ENCODE measurements at regions not wholly inside any gene's neighbourhood (a gene's known extent, or its start where the extent isn't known, plus 50 kb on each side); places are given as distances from the start of the nearest gene placed in this dataset.

DNA sequence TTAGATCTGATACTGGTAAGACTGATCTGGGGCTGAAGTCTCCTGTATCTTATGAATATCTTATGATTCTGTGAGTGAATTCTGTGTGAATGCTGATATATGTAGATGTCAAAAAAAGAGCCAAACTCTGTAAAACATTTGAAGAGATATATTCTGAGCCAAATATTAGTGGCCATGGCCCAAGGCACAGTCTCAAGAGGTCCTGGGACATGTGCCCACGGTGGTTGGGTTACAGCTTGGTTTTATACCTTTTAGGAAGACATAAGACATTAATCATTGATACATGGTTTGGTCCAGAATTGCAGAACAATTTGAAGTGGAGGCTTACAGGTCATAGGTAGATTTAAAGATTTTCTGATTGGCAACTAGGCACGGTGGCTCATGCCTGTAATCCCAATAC is 118.3 kb downstream of the KCNK1 start:
- TF ChIP-seq, protein P1, sequence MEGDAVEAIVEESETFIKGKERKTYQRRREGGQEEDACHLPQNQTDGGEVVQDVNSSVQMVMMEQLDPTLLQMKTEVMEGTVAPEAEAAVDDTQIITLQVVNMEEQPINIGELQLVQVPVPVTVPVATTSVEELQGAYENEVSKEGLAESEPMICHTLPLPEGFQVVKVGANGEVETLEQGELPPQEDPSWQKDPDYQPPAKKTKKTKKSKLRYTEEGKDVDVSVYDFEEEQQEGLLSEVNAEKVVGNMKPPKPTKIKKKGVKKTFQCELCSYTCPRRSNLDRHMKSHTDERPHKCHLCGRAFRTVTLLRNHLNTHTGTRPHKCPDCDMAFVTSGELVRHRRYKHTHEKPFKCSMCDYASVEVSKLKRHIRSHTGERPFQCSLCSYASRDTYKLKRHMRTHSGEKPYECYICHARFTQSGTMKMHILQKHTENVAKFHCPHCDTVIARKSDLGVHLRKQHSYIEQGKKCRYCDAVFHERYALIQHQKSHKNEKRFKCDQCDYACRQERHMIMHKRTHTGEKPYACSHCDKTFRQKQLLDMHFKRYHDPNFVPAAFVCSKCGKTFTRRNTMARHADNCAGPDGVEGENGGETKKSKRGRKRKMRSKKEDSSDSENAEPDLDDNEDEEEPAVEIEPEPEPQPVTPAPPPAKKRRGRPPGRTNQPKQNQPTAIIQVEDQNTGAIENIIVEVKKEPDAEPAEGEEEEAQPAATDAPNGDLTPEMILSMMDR (IDR thresholded peaks at IDR 0.05): no peak
- no peak for TF ChIP-seq ZFX (IDR thresholded peaks at IDR 0.05; ENCODE audit: borderline replicate concordance)
- H3K27ac ChIP-seq: no peak overlapping the region

DNA sequence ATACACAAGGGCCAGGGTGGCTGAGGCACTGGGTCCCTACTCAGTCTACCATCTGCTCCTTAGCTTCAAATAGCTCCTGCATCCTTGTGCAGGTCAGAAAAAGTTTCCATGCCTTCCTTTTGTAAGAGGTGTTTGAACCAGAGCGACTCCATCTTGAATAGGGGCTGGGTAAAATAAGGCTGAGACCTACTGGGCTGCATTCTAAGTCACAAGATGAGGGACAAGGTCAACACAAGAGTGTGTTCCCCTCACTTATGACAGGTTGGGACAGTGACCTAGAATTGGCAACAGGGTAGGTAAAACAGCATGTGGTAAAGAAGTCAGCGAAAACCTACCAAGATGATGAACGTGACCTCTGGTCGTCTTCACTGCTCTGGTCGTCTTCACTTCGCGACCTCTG is 120.5 kb downstream of the KCNK1 start:
- H3K27ac ChIP-seq: no peak overlapping the region
- no peak for TF ChIP-seq ZFX (IDR thresholded peaks at IDR 0.05; ENCODE audit: borderline replicate concordance)
- TF ChIP-seq, protein P1 (IDR thresholded peaks at IDR 0.05): no peak

DNA sequence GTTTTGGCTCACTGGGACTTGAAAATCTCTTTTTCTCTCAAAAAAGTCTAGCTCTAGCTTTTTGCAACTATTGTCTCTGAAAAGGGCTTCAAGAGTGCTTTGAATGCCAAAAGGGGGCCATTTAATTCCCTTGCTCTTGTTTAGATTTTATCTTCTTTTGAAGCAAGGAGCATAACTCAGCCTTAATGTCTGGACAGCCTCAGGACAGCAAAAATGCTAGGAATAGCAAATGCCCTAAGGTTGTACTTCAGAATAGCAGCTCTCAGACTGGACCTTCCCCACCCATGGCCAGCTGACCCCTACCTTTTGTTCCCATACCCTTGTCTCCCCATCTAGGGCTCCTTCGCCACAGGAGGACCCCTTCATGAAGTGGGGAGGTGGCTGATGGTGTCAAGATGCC is 121.4 kb downstream of the KCNK1 start:
- no peak for TF ChIP-seq ZFX (IDR thresholded peaks at IDR 0.05; ENCODE audit: borderline replicate concordance)
- H3K27ac ChIP-seq: no peak overlapping the region

DNA sequence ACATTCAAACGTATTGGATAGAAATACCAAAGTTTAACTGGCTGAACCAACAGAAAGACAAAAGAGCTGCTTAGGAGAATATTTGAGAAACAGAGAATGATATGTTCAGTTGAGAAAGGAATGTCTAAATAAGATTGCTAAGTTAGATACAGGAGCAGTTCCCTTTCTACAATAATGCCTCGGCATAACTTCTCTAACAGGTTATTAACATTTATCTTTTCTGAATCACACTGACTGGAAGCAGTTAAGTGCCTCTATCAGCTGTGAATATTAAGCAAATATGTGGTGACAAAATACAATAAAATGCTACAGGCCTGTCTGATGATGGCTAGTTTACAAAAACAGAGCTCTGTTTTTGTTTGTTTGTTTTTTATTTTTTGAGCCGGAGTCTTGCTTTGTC is 121.9 kb downstream of the KCNK1 start:
- H3K27ac ChIP-seq: no peak overlapping the region
- TF ChIP-seq, protein P1 (IDR thresholded peaks at IDR 0.05): no peak
- no peak for TF ChIP-seq ZFX (IDR thresholded peaks at IDR 0.05; ENCODE audit: borderline replicate concordance)

DNA sequence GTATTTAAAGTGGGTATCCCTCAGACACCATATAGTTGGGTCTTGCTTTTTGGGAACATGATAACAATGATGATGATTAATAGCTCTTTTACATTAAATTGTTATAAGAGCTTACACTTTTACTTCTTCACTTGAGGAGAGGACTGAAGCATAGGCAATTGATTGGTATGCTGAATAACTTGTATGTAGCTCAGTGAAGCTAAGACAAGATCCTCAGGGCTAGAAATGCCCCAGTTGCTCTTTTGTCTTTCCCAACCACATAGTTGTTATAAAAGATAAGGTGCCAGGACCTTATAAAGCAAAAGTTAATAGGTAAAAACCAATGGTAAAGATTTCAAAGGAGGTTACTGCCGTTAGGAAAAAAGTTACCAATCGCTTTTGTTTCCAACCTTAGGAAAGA is 123.4 kb downstream of the KCNK1 start:
- no peak for TF ChIP-seq ZFX (IDR thresholded peaks at IDR 0.05; ENCODE audit: borderline replicate concordance)
- TF ChIP-seq, protein P1 (IDR thresholded peaks at IDR 0.05): no peak
- no peak overlapping the region for H3K27ac ChIP-seq

DNA sequence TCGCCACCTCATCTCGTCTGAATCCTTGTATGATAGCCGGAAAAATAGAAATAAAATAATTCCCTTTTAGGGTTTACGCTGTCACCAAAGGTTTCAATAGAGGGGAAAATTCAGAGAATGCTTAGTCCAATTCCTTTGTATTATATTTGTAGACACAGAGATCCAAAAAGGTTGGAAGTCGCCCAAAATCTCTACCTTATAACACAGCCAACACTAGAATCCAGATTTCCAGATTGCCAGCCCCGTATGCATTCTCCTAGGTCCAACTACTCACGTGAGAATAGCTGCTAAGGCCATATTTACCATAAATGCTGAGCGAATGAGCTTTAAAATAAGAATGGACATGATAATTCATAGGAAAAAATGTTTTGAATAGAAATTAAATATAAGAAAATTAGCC is 124.5 kb downstream of the KCNK1 start:
- H3K27ac ChIP-seq: no peak overlapping the region
- TF ChIP-seq, protein P1 (IDR thresholded peaks at IDR 0.05): no peak
- no peak for TF ChIP-seq ZFX (IDR thresholded peaks at IDR 0.05; ENCODE audit: borderline replicate concordance)

DNA sequence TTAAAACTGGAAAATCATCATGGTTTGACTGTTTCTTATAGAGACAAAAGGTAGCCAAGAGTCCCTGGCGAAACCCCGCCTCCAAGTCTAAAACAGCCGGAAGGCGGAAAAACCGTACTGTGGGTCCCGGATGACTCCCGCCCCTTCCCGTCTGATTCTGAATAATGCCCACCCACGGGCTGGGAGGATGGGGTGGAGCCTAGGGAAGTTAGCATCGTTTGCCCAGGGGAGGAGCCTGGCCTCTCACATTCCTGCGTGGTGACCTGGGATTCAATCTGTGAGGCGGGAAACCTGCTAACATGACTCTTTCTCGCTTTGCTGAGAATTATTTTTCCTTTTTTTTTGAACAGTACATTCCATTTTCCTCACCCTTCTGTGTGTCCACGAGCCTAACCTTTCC is 124.9 kb downstream of the KCNK1 start:
- TF ChIP-seq, protein P1 (IDR thresholded peaks at IDR 0.05): no peak
- TF ChIP-seq ZFX (IDR thresholded peaks at IDR 0.05; ENCODE audit: borderline replicate concordance): no peak
- no peak overlapping the region for H3K27ac ChIP-seq

DNA sequence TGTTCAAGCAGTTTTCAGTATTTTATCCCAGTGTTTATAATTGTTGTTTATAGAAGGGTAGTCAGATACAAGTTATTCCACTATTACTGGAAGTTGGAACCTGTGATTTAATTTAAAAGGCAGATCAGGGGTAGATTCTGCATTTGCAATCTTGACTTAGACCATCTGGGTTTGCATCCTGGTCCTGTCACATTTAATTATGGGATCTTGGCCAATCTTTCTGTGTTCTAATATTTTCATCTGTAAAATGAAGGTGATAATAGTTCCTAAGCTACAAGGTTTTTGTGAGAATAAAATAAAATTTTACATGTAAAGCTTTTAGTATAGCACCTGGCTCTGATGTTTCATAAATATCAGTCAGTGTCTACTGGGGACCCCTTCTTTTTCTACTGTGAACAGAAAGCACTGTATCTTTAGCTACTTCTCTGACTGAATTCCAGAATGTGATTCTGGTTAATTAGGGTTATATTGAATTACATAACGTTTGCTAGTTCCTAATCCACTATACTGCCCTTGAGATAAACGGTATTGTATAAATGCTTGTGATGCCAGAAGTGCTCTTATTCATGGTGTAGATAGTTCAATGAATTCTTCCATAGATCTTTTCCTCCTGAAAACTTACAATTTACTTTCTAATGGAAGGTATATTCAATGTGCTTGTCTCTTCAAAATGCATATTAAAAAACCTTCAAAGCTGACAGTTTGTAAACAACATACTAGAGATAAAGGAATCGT is 131.0 kb downstream of the KCNK1 start:
- no peak for TF ChIP-seq ZFX (IDR thresholded peaks at IDR 0.05; ENCODE audit: borderline replicate concordance)
- TF ChIP-seq, protein P1 (IDR thresholded peaks at IDR 0.05): no peak

More for the DNA sequence above, 131.0 kb downstream of the KCNK1 start:
- H3K27ac ChIP-seq: no peak overlapping the region

Measured in 22Rv1 (cell line).